ENCODE measurements at regions not wholly inside any gene's neighbourhood (a gene's known extent, or its start where the extent isn't known, plus 50 kb on each side); places are given as distances from the start of the nearest gene placed in this dataset.

DNA sequence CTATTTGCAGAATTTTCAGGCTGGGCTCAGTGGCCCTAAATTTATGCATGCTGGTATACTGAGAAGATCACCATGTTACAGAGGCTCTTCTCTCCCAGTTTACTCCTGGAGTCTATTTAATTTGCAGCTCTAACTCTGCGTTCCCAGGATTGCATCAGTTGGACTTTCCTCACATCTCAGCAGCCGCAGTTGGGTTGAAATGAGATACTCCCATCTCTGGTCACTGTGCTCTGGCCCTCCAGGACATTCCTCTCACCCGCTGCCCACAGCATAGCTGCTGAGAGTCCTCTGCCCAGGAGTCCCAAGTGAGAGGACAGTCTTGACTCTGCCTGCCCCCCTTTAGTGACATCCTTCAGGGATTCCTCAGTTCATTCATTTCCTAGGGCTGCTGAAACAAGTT lies 150.9 kb downstream of the LACC1 start:
- H3K36me3 ChIP-seq = no peaks in the 10 kb centered on the region
- H3K4me3 ChIP-seq = no peak overlapping the region
- no peaks in the 10 kb centered on the region for H3K27me3 ChIP-seq
- intact Hi-C loops (cut with DNase I; ENCODE audit: low total_unique reads) (no loop called here), in situ Hi-C loops (cut with MboI; ENCODE audit: low pct_ligation_motif_present in 1 of 4, low pct_unique_long_range_greater_than_20kb in 1 of 4, low sequenced_read_pairs in 3 of 4) (loop anchor here in 1 of 4 donors (25.0 kb wide), 1 partner anchor 118 kb away; no protein-coding TSS in a partner anchor)
- no peak for DNase-seq
- 61 to 73% methylated on average over 2 to 3 of the region's 3 CpGs for WGBS, 2 donors (ENCODE audit: low coverage in 1 of 2)
- H3K27ac ChIP-seq = no peak overlapping the region
- no peak for TF ChIP-seq EP300 (IDR thresholded peaks at IDR 0.05; ENCODE audit: low read depth)
- TF ChIP-seq POLR2AphosphoS5 (IDR thresholded peaks at IDR 0.05) = no peak
- TF ChIP-seq POLR2A (IDR thresholded peaks at IDR 0.05) = no peak
- TF ChIP-seq, protein P1, sequence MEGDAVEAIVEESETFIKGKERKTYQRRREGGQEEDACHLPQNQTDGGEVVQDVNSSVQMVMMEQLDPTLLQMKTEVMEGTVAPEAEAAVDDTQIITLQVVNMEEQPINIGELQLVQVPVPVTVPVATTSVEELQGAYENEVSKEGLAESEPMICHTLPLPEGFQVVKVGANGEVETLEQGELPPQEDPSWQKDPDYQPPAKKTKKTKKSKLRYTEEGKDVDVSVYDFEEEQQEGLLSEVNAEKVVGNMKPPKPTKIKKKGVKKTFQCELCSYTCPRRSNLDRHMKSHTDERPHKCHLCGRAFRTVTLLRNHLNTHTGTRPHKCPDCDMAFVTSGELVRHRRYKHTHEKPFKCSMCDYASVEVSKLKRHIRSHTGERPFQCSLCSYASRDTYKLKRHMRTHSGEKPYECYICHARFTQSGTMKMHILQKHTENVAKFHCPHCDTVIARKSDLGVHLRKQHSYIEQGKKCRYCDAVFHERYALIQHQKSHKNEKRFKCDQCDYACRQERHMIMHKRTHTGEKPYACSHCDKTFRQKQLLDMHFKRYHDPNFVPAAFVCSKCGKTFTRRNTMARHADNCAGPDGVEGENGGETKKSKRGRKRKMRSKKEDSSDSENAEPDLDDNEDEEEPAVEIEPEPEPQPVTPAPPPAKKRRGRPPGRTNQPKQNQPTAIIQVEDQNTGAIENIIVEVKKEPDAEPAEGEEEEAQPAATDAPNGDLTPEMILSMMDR (IDR thresholded peaks at IDR 0.05) = no peak
- H3K9me3 ChIP-seq = no peaks in the 10 kb centered on the region
- H3K4me1 ChIP-seq = no peaks in the 10 kb centered on the region

DNA sequence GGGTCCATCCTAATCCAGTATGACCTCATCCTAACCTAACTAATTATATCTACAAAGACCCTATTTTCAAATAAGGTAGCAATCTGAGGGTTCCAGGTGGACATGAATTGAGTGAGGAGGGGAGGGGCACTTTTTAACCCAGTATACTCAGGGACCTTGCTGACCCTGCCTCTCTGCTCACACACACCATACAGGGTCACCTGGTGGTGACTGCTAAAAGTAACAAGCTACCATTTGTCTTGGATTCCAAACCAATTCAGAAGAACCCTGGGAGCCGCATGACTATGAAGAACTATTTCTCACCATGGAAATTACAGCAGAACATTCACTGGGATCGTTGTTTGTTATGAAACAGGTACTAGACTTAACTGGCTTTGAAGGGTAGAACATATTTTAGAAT lies 151.9 kb downstream of the LACC1 start:
- Histone ChIP-seq H3K27ac (no peak overlapping the region), H3K9me3 (no peaks in the 10 kb centered on the region), H3K4me3 (no peak overlapping the region), H3K4me1 (no peaks in the 10 kb centered on the region), H3K36me3 (no peaks in the 10 kb centered on the region), H3K27me3 (no peaks in the 10 kb centered on the region)
- no peak for DNase-seq
- 88 to 90% methylated on average over 1 to 2 of the region's 2 CpGs for WGBS, 2 donors (ENCODE audit: low coverage in 1 of 2)
- no peak for TF ChIP-seq POLR2A (IDR thresholded peaks at IDR 0.05)
- intact Hi-C loops (cut with DNase I; ENCODE audit: low total_unique reads) = no loop called here
- in situ Hi-C loops (cut with MboI; ENCODE audit: low pct_ligation_motif_present in 1 of 4, low pct_unique_long_range_greater_than_20kb in 1 of 4, low sequenced_read_pairs in 3 of 4) = loop anchor here in 1 of 4 donors (25.0 kb wide), 1 partner anchor 119 kb away; no protein-coding TSS in a partner anchor

DNA sequence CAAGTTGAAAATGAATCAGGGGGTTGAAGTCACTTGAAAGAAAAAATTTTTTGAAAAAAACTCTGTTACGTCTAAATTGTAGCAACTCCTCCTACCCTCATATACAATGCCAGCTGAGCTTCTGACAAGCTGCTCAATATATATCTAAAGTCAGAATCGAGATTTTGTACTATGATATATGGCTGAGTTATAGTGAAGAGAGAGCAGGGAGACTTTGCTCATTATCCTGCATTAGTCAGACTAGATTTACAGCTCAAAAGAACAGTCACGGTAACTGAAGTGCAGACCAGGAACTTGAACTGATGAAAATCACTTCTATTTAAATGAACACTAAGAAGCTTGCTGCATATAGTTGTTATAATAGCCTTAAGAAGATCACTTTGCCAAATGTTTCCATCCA lies 153.1 kb downstream of the LACC1 start:
- no peaks in the 10 kb centered on the region for H3K27me3 ChIP-seq
- intact Hi-C loops (cut with DNase I; ENCODE audit: low total_unique reads) = no loop called here
- in situ Hi-C loops (cut with MboI; ENCODE audit: low pct_ligation_motif_present in 1 of 4, low pct_unique_long_range_greater_than_20kb in 1 of 4, low sequenced_read_pairs in 3 of 4) = loop anchor here in 1 of 4 donors (25.0 kb wide), 1 partner anchor 121 kb away; no protein-coding TSS in a partner anchor
- H3K4me1 ChIP-seq = no peaks in the 10 kb centered on the region
- H3K4me3 ChIP-seq = no peak overlapping the region
- WGBS, 2 donors (ENCODE audit: low coverage in 1 of 2) = 57 to 68% methylated on average over 3 of the region's 3 CpGs
- TF ChIP-seq EP300 (IDR thresholded peaks at IDR 0.05; ENCODE audit: low read depth) (no peak), POLR2AphosphoS5 (IDR thresholded peaks at IDR 0.05) (no peak), POLR2A (IDR thresholded peaks at IDR 0.05) (no peak)
- TF ChIP-seq, protein P1 (IDR thresholded peaks at IDR 0.05) = no peak
- H3K27ac ChIP-seq = no peak overlapping the region
- no peak for DNase-seq
- H3K36me3 ChIP-seq = no peaks in the 10 kb centered on the region
- no peaks in the 10 kb centered on the region for H3K9me3 ChIP-seq

DNA sequence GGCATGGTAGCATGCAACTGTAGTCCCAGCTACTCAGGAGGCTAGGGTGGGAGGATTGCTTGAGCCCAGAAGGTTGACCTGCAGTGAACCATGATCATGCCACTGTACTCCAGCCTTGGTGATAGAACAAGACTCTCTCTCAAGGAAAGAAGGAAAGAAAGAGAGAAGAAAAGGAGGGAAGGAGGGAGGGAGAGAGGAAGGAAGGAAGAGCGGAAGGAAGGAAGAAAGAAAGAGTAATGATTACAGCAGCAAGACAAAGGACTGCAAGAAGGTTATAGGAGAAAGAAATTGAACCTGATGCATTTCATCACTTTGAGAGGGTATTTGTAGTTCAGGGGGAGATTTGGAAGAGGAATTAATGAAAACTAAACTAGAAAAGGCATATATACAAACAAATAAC lies 155.7 kb downstream of the LACC1 start:
- no peaks in the 10 kb centered on the region for H3K9me3 ChIP-seq
- intact Hi-C loops (cut with DNase I; ENCODE audit: low total_unique reads) (loop anchor here (2.0 kb wide), 1 partner anchor 53 kb away; no protein-coding TSS in a partner anchor), in situ Hi-C loops (cut with MboI; ENCODE audit: low pct_ligation_motif_present in 1 of 4, low pct_unique_long_range_greater_than_20kb in 1 of 4, low sequenced_read_pairs in 3 of 4) (loop anchor here in 1 of 4 donors (25.0 kb wide), 1 partner anchor 123 kb away; no protein-coding TSS in a partner anchor)
- H3K27ac ChIP-seq = no peak overlapping the region
- no peak overlapping the region for H3K4me3 ChIP-seq
- 94 to 100% methylated on average over 1 of the region's 1 CpG for whole genome bisulfite sequencing, 2 donors (ENCODE audit: low coverage in 1 of 2)
- no peaks in the 10 kb centered on the region for H3K36me3 ChIP-seq
- no peak for DNase-seq
- no peaks in the 10 kb centered on the region for H3K27me3 ChIP-seq
- peaks cover 0 to 10% (median 5%) of the 10 kb centered on the region in 4 donors for H3K4me1 ChIP-seq
- no peak for TF ChIP-seq POLR2A (IDR thresholded peaks at IDR 0.05)
- TF ChIP-seq, protein P1 (IDR thresholded peaks at IDR 0.05) = no peak
- no peak for TF ChIP-seq POLR2AphosphoS5 (IDR thresholded peaks at IDR 0.05)
- TF ChIP-seq EP300 (IDR thresholded peaks at IDR 0.05; ENCODE audit: low read depth) = no peak

Data from transverse colon (tissue), 4 donors.